MM.1S (cell line): ENCODE measurements at regions not wholly inside any gene's neighbourhood (a gene's known extent, or its start where the extent isn't known, plus 50 kb on each side); places are given as distances from the start of the nearest gene placed in this dataset.

Experiments used
- CTCF ChIP-seq: fragments of 300-600 bp; sonication (generic); IDR thresholded peaks from 2 replicates; pipeline ENCODE4 v1.5.1; 2016; ENCODE audit warnings: antibody characterized with exemption, low read length, mixed read lengths
- EZH2 ChIP-seq: fragments of 300-600 bp; sonication (generic); optimal IDR thresholded peaks from 2 replicates; pipeline ENCODE3; 2017; ENCODE audit warnings: low read depth, mild to moderate bottlenecking, antibody characterized with exemption, low read length, mixed read lengths

- TF ChIP-seq CTCF (no peak), EZH2 (no peak)
These were observed 287.3 kb downstream of the MREG start for GRCh38 chr2:215726070-215726469.
